Transverse colon (tissue), 3 donors: ENCODE measurements at regions not wholly inside any gene's neighbourhood (a gene's known extent, or its start where the extent isn't known, plus 50 kb on each side); places are given as distances from the start of the nearest gene placed in this dataset.

Experiments used
- POLR2A ChIP-seq: fragments of 450-650 bp; IDR thresholded peaks from one replicate; pipeline ENCODE4 v1.6.1; 2016; ENCODE audit warnings: antibody characterized with exemption, mild to moderate bottlenecking, moderate library complexity
- TF ChIP-seq, protein P1 (sequence below), 5 experiments: fragments of 200-600 bp in 3 of 5; fragments of 450-650 bp in 2 of 5; sonication (generic) in 3 of 5; IDR thresholded peaks; 1 replicate in 2 of 5; 2 replicates in 3 of 5; pipeline ENCODE4 v1.5.1; 2016 to 2017; ENCODE audit warnings: antibody characterized with exemption in 5 of 5, inconsistent platforms in 3 of 5, mild to moderate bottlenecking in 2 of 5, moderate library complexity in 1 of 5

DNA sequence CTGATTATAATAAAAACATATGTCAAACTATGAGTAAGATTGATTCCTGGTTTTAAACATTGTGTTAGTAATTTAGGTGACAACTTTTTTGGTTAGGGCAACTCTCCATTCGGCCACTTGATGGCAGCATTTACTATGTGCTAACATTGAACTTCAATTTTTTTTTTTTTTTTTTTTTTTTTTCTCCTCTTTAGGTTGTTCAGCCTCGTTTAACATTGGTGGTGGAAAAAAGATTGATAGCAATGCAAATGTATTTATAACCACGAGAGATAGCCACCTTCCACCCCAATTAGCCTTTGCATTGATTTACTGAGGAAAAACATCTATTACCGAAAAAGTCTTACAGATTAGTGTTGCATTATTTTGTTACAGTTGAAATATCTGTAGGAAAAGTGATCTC lies 159.1 kb downstream of the CSNK1G3 start:
- TF ChIP-seq, protein P1, sequence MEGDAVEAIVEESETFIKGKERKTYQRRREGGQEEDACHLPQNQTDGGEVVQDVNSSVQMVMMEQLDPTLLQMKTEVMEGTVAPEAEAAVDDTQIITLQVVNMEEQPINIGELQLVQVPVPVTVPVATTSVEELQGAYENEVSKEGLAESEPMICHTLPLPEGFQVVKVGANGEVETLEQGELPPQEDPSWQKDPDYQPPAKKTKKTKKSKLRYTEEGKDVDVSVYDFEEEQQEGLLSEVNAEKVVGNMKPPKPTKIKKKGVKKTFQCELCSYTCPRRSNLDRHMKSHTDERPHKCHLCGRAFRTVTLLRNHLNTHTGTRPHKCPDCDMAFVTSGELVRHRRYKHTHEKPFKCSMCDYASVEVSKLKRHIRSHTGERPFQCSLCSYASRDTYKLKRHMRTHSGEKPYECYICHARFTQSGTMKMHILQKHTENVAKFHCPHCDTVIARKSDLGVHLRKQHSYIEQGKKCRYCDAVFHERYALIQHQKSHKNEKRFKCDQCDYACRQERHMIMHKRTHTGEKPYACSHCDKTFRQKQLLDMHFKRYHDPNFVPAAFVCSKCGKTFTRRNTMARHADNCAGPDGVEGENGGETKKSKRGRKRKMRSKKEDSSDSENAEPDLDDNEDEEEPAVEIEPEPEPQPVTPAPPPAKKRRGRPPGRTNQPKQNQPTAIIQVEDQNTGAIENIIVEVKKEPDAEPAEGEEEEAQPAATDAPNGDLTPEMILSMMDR (IDR thresholded peaks at IDR 0.05) = peak; percentile 73 to 85 (median 82)
- no peak for TF ChIP-seq POLR2A
